ENCODE measurements at regions not wholly inside any gene's neighbourhood (a gene's known extent, or its start where the extent isn't known, plus 50 kb on each side); places are given as distances from the start of the nearest gene placed in this dataset.

- Histone ChIP-seq H3K27me3 (ENCODE audit: control insufficient read depth in 2 of 2, insufficient read depth in 2 of 2, low read length in 2 of 2) (no peaks in the 10 kb centered on the region), H2AFZ (ENCODE audit: insufficient read depth, low read depth, low read length, poor library complexity, severe bottlenecking) (no peak overlapping the region), H3K4me1 (ENCODE audit: control insufficient read depth in 1 of 2, insufficient read depth in 2 of 2, low read length in 2 of 2) (no peaks in the 10 kb centered on the region), H3K4me3 (replicated peaks in 1 of 3; ENCODE audit: low read depth in 2 of 3, low read length in 3 of 3) (no peak overlapping the region), H3K27ac (ENCODE audit: low read depth in 1 of 2, low read length in 2 of 2) (no peak overlapping the region), H3K9ac (ENCODE audit: insufficient read depth, low read length, poor library complexity, severe bottlenecking) (no peak overlapping the region), H4K20me1 (ENCODE audit: insufficient read depth, low read length) (no peaks in the 10 kb centered on the region), H3K79me2 (ENCODE audit: insufficient read depth, low read length) (no peaks in the 10 kb centered on the region), H3K9me3 (replicated peaks in 1 of 2; ENCODE audit: control insufficient read depth in 1 of 2, insufficient read depth in 1 of 2, low read length in 2 of 2) (peaks cover 3 to 6% of the 10 kb centered on the region in 2 donors), H3K36me3 (replicated peaks in 1 of 2; ENCODE audit: control insufficient read depth in 1 of 2, insufficient read depth in 2 of 2, low read length in 2 of 2) (no peaks in the 10 kb centered on the region), H3K4me2 (replicated peaks; ENCODE audit: extremely low read depth, low read length, poor library complexity, severe bottlenecking) (no peak overlapping the region)
- no peaks in the 10 kb centered on the region for H3K4me1 Mint-ChIP-seq
- no peak for TF ChIP-seq CTCF (IDR thresholded peaks at IDR 0.05)
- H3K36me3 Mint-ChIP-seq, result peaks cover 2% of the 10 kb centered on the region in 2 donors
- peaks cover 14 to 23% (median 17%) of the 10 kb centered on the region in 7 donors for H3K9me3 Mint-ChIP-seq
- no CpG with 5 or more reads among the region's 1 CpG for WGBS (ENCODE audit: insufficient coverage)
- no peak overlapping the region for H3K4me3 Mint-ChIP-seq
- intact Hi-C loops (cut with micrococcal nuclease), result no loop called here
- no peak for DNase-seq
- no peak overlapping the region for H3K27ac Mint-ChIP-seq
- H3K27me3 Mint-ChIP-seq (ENCODE audit: low read depth in 3 of 3), result no peaks in the 10 kb centered on the region
Observed at GRCh38 chr2:195445639-195446038, 211.4 kb upstream of the SLC39A10 start.

- Mint-ChIP-seq H3K27me3 (ENCODE audit: low read depth in 3 of 3) (peaks cover 0 to 1% (median 0%) of the 10 kb centered on the region in 3 donors), H3K4me1 (no peaks in the 10 kb centered on the region), H3K9me3 (peaks cover 20 to 33% (median 27%) of the 10 kb centered on the region in 7 donors), H3K36me3 (peaks cover 2 to 5% of the 10 kb centered on the region in 2 donors), H3K4me3 (no peak overlapping the region), H3K27ac (no peak overlapping the region)
- H3K9me3 ChIP-seq (replicated peaks in 1 of 2; ENCODE audit: control insufficient read depth in 1 of 2, insufficient read depth in 1 of 2, low read length in 2 of 2), result peaks cover 16% of the 10 kb centered on the region in 2 donors
- no peaks in the 10 kb centered on the region for H3K36me3 ChIP-seq (replicated peaks in 1 of 2; ENCODE audit: control insufficient read depth in 1 of 2, insufficient read depth in 2 of 2, low read length in 2 of 2)
- H3K27me3 ChIP-seq (ENCODE audit: control insufficient read depth in 2 of 2, insufficient read depth in 2 of 2, low read length in 2 of 2), result no peaks in the 10 kb centered on the region
- no peak for TF ChIP-seq CTCF (IDR thresholded peaks at IDR 0.05)
- WGBS (ENCODE audit: insufficient coverage), result no CpG with 5 or more reads among the region's 2 CpGs
- H3K79me2 ChIP-seq (ENCODE audit: insufficient read depth, low read length), result no peaks in the 10 kb centered on the region
- no peak overlapping the region for H3K4me2 ChIP-seq (replicated peaks; ENCODE audit: extremely low read depth, low read length, poor library complexity, severe bottlenecking)
- DNase-seq, result no peak
- no peaks in the 10 kb centered on the region for H4K20me1 ChIP-seq (ENCODE audit: insufficient read depth, low read length)
- no peaks in the 10 kb centered on the region for H3K4me1 ChIP-seq (ENCODE audit: control insufficient read depth in 1 of 2, insufficient read depth in 2 of 2, low read length in 2 of 2)
- H3K9ac ChIP-seq (ENCODE audit: insufficient read depth, low read length, poor library complexity, severe bottlenecking), result no peak overlapping the region
- no peak overlapping the region for H3K27ac ChIP-seq (ENCODE audit: low read depth in 1 of 2, low read length in 2 of 2)
- H2AFZ ChIP-seq (ENCODE audit: insufficient read depth, low read depth, low read length, poor library complexity, severe bottlenecking), result no peak overlapping the region
- intact Hi-C loops (cut with micrococcal nuclease), result no loop called here
- H3K4me3 ChIP-seq (replicated peaks in 1 of 3; ENCODE audit: low read depth in 2 of 3, low read length in 3 of 3), result no peak overlapping the region
Observed at GRCh38 chr2:195443926-195444325, 213.1 kb upstream of the SLC39A10 start.

All from CD14-positive monocyte (primary cell).